Skeletal muscle cell (primary cell): ENCODE measurements at regions not wholly inside any gene's neighbourhood (a gene's known extent, or its start where the extent isn't known, plus 50 kb on each side); places are given as distances from the start of the nearest gene placed in this dataset.

Source experiments
- DNase-seq: peaks from one replicate; pipeline ENCODE4 v3.0.0-alpha.2; 2010; ENCODE audit warnings: low read depth
- H3K4me3 ChIP-seq: 2 replicates; pipeline ENCODE4 v1.5.1; 2011; ENCODE audit warnings: low read depth, mild to moderate bottlenecking, control low read depth, low read length, moderate library complexity

DNA sequence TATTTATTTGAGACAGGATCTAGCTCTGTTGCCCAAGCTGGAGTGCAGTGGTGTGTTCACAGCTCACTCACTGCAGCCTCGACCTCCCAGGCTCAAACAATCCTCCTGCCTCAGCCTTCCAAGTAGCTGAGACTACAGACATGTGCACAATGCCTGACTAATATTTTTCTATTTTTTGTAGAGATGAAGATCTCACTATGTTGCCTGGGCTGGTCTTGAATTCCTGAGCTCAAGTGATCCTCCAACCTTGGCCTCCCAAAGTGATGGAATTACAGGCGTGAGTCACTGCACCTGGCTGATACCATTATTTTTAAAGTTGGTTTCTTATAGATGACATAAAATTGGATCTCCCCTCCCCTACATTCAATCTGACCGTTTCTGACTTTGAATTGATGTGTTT is 139.5 kb upstream of the RGMA start:
- no peak overlapping the region for H3K4me3 ChIP-seq
- no peak for DNase-seq

GRCh38 chr15:93223803-93224202 is 134.8 kb upstream of the RGMA start:
- H3K4me3 ChIP-seq, result no peak overlapping the region

DNA sequence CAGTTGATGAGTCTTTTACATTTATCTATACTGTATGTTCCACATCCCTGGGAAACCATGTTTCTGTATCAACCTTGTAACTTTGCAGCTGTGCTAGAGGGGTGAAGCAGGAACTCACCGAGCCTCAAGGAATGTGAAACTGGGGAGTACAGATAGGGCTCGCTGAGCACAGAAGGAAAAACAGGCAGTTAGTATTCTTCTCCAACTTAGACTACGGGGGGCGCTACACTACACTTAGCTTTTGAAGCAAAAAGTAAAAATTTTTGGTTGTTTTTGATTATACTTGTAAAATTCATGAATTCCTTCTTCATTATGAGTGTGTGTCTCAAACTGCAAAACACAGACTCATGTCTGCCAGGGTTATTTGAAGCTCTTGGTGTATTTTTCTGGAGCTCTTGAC is 132.7 kb upstream of the RGMA start:
- no peak overlapping the region for H3K4me3 ChIP-seq
- no peak for DNase-seq

More at GRCh38 chr15:93223803-93224202, 134.8 kb upstream of the RGMA start:
- DNase-seq, result no peak

DNA sequence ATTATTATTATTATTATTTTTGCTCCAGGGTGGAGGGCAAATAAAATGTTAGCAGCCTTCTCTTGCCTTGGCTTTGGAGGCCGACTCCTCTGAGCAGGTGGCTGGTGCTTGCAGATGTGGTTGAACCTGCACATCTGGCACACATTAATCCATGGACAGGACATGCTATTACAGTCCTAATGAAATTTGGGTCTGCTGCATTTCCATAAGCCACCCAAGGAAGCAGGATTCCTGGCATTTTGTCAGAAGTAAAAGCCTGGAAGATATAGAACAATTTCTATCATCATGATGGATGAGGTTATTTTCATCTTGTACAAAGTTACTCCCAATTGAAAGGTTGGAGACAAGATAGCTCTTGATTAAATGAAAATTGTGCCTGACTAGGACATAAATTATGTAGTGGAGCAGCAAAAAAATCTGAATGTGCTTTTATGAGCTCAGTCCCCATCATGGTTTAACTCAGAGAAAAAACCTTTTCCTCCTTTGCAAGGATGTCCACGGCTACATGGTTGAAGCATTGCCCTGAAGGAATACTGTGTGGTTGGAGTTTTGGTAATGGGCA is 130.9 kb upstream of the RGMA start:
- DNase-seq, result no peak
- H3K4me3 ChIP-seq, result no peak overlapping the region

- no peak for DNase-seq
- no peak overlapping the region for H3K4me3 ChIP-seq
Measured at GRCh38 chr15:93217343-93217742, 128.3 kb upstream of the RGMA start.

DNA sequence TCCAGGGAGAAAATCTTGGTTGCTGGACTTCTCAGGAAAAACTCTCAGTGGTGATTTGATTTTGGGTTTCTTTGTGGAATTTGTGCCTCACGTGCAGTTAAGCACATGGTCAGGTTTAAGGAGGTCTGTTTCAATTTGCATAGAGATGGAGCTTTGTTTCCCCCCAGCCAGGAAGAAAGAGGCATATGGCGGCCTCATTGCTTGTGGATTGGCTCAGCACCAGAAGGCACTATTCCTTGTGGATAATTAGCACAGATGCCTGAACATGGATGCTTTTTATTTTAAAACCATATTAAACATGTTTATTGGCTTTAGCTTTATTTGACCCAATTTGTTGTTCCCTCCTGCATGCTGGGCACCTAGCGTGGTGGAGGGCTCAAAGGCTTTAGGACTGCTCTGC is 125.1 kb upstream of the RGMA start:
- no peak for DNase-seq
- no peak overlapping the region for H3K4me3 ChIP-seq

GRCh38 chr15:93213281-93213680 is 124.3 kb upstream of the RGMA start:
- no peak overlapping the region for H3K4me3 ChIP-seq
- no peak for DNase-seq

DNA sequence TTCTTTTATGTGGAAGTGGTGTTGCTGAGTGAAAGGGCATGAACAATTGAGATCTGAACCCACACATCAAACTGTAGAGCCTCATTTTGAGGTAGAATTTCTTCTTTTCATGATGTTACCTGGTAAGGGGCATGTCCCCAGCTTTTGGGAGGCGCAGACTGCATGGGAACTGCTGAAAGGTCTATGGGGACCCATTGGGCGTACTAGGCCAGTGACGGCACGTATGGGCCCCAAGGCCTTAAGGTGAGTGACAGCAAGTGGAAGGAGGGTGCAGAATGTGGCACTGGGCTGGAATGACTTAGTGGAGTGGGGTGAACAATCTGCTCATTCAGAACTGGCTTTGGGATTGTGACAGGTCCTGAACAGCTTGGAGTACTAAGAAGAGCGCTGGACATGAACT is 123.6 kb upstream of the RGMA start:
- DNase-seq, result no peak

GRCh38 chr15:93210995-93211394 is 122.0 kb upstream of the RGMA start:
- no peak for DNase-seq
- no peak overlapping the region for H3K4me3 ChIP-seq

More for the DNA sequence above, 123.6 kb upstream of the RGMA start:
- H3K4me3 ChIP-seq, result no peak overlapping the region

GRCh38 chr15:93209690-93210445 is 120.9 kb upstream of the RGMA start:
- DNase-seq, result no peak
- no peak overlapping the region for H3K4me3 ChIP-seq

DNA sequence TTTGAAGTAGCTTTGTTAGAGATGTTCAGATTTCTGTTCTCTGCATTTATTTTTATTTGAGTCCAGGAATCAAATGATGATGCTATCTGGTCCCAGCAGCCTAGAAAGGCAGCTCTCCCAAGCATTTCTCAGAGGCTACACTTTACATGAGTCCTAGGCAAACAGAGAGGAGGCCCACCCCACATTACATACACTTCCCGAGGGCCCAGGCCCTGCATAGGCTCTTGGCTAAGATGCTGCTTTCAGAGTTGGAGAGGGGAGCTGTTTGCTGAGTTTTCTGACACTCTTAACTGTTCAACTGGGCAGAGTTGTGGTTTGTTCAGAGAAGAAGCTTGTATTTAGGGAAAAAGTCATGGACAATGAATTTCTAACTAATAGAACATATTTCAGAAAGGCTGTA is 117.9 kb upstream of the RGMA start:
- DNase-seq, result no peak

GRCh38 chr15:93205413-93205812 is 116.4 kb upstream of the RGMA start:
- no peak for DNase-seq
- no peak overlapping the region for H3K4me3 ChIP-seq

More for the DNA sequence above, 117.9 kb upstream of the RGMA start:
- no peak overlapping the region for H3K4me3 ChIP-seq

DNA sequence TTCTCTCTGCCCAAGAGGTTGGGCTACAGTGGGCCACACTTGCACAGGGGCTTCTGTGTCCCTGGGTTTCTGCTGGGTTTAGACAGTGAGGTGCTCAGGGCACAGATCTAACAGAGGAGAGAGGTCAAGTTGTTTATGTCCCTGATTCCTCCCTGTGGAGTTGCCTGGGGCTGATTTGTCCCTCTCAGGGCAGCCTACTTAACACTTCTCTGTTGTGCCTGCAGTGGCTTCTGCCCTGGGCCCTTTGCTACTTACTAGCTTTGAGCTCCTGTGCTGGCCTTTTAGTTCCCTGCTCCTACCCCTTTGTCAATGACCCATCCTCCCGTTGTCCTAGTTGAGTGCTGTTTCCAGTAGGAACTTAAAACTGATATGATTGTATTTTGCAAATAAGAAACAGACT is 114.0 kb upstream of the RGMA start:
- H3K4me3 ChIP-seq, result no peak overlapping the region
- no peak for DNase-seq

GRCh38 chr15:93202405-93202804 is 113.4 kb upstream of the RGMA start:
- H3K4me3 ChIP-seq, result no peak overlapping the region
- DNase-seq, result no peak

DNA sequence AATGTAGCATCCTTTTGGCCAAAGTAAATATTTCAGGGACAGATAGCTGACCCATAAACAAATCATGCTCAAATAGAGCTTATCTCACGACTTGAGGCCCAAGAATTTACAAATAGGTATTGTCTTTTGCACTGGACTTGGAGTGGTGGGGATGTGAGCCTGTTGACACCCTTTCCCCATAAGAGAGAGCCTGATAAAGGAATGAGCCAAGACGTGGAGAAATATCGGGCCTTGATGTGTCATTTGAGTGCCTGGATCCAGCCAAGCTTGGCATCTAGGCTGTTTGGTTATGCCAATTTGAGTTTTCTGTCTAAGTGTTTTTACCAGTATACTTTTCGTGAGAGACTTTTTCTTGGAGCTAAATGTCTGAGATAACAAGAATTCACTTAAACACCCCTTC is 112.9 kb upstream of the RGMA start:
- DNase-seq, result no peak

DNA sequence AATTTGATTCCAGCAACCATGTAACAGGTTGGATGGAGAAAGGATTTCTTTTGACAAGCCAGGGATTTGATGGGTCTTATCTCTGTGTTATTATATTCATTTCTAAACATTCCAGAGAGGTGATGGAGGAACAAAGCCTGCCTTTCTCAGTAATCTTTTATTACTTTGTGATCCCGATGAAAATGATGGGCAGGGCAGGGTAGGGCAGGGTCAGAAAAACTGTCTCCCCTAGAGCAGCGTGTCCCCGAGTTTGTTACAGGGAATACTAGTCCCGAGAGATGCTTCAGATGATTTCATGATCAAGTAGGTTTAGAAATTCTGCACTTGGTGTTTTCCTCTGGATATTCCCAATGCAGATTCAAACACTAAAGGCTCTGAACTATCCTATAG is 111.8 kb upstream of the RGMA start:
- no peak for DNase-seq
- H3K4me3 ChIP-seq, result no peak overlapping the region

More for the DNA sequence above, 112.9 kb upstream of the RGMA start:
- no peak overlapping the region for H3K4me3 ChIP-seq

GRCh38 chr15:93200081-93200836 is 111.2 kb upstream of the RGMA start:
- no peak overlapping the region for H3K4me3 ChIP-seq
- DNase-seq, result no peak

GRCh38 chr15:93196135-93196670 is 107.2 kb upstream of the RGMA start:
- no peak overlapping the region for H3K4me3 ChIP-seq
- no peak for DNase-seq

DNA sequence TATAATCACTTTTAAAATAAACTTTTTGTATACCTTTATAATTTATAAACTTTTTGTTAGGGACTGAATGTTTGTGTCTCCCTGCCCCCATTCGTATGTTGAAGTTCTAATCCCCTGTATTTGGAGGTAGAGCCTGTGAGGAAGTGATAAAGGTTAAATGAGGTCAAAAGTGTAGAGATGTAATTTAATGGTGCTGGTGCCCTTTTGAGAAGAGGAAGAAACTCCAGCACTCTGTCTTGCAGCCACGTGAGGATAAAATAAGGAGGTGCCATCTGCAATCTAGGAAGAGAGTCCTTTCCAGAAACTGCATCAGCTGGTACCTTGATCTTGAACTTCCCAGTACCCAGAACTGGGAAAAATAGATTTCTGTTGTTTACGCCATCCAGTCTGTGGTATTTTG is 106.1 kb upstream of the RGMA start:
- no peak for DNase-seq
- H3K4me3 ChIP-seq, result no peak overlapping the region

GRCh38 chr15:93190238-93190637 is 101.2 kb upstream of the RGMA start:
- DNase-seq, result no peak
- H3K4me3 ChIP-seq, result no peak overlapping the region
